ENCODE measurements at regions not wholly inside any gene's neighbourhood (a gene's known extent, or its start where the extent isn't known, plus 50 kb on each side); places are given as distances from the start of the nearest gene placed in this dataset.

DNA sequence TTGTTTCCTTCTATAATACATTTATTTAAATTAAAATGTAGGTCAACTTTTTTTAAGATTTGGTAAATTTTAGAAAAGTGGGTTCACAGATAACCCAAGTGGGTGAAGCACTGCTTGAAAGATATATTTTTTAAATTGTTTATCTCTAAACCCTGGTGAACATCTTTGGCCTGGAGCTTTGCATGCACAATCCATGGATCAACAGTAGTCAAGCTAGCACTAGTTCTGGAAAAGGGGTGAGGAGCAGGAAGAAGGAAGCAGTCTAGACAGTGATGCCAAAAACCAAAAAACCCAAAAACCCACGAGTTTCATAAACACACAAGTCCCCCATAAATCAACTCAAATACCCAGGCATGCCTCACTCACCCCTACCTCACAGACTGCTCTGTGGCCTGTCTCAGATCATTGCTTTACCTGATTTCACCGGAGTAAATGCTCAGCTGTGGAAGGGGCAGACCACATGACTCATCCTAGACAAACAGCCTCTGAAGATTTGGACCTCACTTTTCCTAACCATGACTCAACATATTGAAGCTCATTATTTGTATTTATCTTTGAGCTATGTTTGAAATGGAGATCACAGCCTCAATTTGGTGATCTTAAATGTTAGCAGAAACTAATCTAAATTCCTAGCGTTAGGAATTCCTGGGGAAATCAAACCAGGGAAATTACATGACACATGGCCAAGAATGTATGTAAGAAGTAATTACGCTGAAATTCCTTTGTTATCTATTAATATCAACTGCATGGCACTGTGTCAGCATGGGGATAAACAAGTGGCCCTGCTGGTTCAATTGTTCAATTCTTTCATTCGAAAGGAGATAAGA is 149.6 kb downstream of the ZNF608 start (continued):
- TF ChIP-seq GLI2 (tag by site-specific recombination; IDR thresholded peaks at IDR 0.05; ENCODE audit: borderline replicate concordance, low read depth) (no peak), ZNF561 (tag by site-specific recombination; IDR thresholded peaks at IDR 0.05; ENCODE audit: borderline replicate concordance) (no peak), ZNF596 (tag by site-specific recombination; IDR thresholded peaks at IDR 0.05) (no peak), RBAK (tag by site-specific recombination; IDR thresholded peaks at IDR 0.05) (no peak), ZSCAN16 (tag by site-specific recombination; IDR thresholded peaks at IDR 0.05) (no peak), ZNF426 (tag by site-specific recombination; IDR thresholded peaks at IDR 0.05) (no peak), ZNF510 (tag by site-specific recombination; IDR thresholded peaks at IDR 0.05; ENCODE audit: insufficient replicate concordance) (no peak), ZNF202 (tag by site-specific recombination; IDR thresholded peaks at IDR 0.05; ENCODE audit: borderline replicate concordance) (no peak), KLF16 (tag by site-specific recombination; IDR thresholded peaks at IDR 0.05) (no peak), MYNN (tag by site-specific recombination; IDR thresholded peaks at IDR 0.05; ENCODE audit: borderline replicate concordance) (no peak), ZNF549 (tag by site-specific recombination; IDR thresholded peaks at IDR 0.05) (no peak), ZNF2 (tag by site-specific recombination; IDR thresholded peaks at IDR 0.05) (no peak), ZNF175 (tag by site-specific recombination; IDR thresholded peaks at IDR 0.05) (no peak), ZNF239 (tag by site-specific recombination; IDR thresholded peaks at IDR 0.05) (no peak), ZNF585B (tag by site-specific recombination; IDR thresholded peaks at IDR 0.05) (no peak), ZNF148 (tag by site-specific recombination; IDR thresholded peaks at IDR 0.05; ENCODE audit: borderline replicate concordance) (no peak), ZNF621 (tag by site-specific recombination; IDR thresholded peaks at IDR 0.05) (no peak), YY2 (tag by site-specific recombination; IDR thresholded peaks at IDR 0.05) (no peak), ZNF626 (tag by site-specific recombination; IDR thresholded peaks at IDR 0.05) (no peak), KLF10 (tag by site-specific recombination; IDR thresholded peaks at IDR 0.05) (no peak)
- TF ChIP-seq, protein P1, sequence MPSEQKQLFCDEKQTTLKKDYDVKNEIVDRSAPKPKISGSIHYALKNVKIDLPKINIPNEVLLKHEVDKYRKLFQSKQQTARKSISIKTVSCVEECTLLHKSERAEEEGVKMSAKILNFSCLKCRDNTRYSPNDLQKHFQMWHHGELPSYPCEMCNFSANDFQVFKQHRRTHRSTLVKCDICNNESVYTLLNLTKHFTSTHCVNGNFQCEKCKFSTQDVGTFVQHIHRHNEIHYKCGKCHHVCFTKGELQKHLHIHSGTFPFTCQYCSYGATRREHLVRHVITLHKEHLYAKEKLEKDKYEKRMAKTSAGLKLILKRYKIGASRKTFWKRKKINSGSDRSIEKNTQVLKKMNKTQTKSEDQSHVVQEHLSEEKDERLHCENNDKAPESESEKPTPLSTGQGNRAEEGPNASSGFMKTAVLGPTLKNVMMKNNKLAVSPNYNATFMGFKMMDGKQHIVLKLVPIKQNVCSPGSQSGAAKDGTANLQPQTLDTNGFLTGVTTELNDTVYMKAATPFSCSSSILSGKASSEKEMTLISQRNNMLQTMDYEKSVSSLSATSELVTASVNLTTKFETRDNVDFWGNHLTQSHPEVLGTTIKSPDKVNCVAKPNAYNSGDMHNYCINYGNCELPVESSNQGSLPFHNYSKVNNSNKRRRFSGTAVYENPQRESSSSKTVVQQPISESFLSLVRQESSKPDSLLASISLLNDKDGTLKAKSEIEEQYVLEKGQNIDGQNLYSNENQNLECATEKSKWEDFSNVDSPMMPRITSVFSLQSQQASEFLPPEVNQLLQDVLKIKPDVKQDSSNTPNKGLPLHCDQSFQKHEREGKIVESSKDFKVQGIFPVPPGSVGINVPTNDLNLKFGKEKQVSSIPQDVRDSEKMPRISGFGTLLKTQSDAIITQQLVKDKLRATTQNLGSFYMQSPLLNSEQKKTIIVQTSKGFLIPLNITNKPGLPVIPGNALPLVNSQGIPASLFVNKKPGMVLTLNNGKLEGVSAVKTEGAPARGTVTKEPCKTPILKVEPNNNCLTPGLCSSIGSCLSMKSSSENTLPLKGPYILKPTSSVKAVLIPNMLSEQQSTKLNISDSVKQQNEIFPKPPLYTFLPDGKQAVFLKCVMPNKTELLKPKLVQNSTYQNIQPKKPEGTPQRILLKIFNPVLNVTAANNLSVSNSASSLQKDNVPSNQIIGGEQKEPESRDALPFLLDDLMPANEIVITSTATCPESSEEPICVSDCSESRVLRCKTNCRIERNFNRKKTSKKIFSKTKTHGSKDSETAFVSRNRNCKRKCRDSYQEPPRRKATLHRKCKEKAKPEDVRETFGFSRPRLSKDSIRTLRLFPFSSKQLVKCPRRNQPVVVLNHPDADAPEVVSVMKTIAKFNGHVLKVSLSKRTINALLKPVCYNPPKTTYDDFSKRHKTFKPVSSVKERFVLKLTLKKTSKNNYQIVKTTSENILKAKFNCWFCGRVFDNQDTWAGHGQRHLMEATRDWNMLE (tag by site-specific recombination; conservative IDR thresholded peaks at IDR 0.05; ENCODE audit: low read depth), result peak; percentile 31; the same call in 1 of the 2 replicates
- TF ChIP-seq, protein P2, sequence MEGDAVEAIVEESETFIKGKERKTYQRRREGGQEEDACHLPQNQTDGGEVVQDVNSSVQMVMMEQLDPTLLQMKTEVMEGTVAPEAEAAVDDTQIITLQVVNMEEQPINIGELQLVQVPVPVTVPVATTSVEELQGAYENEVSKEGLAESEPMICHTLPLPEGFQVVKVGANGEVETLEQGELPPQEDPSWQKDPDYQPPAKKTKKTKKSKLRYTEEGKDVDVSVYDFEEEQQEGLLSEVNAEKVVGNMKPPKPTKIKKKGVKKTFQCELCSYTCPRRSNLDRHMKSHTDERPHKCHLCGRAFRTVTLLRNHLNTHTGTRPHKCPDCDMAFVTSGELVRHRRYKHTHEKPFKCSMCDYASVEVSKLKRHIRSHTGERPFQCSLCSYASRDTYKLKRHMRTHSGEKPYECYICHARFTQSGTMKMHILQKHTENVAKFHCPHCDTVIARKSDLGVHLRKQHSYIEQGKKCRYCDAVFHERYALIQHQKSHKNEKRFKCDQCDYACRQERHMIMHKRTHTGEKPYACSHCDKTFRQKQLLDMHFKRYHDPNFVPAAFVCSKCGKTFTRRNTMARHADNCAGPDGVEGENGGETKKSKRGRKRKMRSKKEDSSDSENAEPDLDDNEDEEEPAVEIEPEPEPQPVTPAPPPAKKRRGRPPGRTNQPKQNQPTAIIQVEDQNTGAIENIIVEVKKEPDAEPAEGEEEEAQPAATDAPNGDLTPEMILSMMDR (tag by site-specific recombination; IDR thresholded peaks at IDR 0.05), result no peak
- TF ChIP-seq, protein P3, sequence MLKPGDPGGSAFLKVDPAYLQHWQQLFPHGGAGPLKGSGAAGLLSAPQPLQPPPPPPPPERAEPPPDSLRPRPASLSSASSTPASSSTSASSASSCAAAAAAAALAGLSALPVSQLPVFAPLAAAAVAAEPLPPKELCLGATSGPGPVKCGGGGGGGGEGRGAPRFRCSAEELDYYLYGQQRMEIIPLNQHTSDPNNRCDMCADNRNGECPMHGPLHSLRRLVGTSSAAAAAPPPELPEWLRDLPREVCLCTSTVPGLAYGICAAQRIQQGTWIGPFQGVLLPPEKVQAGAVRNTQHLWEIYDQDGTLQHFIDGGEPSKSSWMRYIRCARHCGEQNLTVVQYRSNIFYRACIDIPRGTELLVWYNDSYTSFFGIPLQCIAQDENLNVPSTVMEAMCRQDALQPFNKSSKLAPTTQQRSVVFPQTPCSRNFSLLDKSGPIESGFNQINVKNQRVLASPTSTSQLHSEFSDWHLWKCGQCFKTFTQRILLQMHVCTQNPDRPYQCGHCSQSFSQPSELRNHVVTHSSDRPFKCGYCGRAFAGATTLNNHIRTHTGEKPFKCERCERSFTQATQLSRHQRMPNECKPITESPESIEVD (tag by site-specific recombination; IDR thresholded peaks at IDR 0.05), result peak; percentile 26; the same call in 1 of the 2 replicates
- TF ChIP-seq, protein P4, sequence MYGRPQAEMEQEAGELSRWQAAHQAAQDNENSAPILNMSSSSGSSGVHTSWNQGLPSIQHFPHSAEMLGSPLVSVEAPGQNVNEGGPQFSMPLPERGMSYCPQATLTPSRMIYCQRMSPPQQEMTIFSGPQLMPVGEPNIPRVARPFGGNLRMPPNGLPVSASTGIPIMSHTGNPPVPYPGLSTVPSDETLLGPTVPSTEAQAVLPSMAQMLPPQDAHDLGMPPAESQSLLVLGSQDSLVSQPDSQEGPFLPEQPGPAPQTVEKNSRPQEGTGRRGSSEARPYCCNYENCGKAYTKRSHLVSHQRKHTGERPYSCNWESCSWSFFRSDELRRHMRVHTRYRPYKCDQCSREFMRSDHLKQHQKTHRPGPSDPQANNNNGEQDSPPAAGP (tag by site-specific recombination; IDR thresholded peaks at IDR 0.05), result no peak
- TF ChIP-seq, protein P5, sequence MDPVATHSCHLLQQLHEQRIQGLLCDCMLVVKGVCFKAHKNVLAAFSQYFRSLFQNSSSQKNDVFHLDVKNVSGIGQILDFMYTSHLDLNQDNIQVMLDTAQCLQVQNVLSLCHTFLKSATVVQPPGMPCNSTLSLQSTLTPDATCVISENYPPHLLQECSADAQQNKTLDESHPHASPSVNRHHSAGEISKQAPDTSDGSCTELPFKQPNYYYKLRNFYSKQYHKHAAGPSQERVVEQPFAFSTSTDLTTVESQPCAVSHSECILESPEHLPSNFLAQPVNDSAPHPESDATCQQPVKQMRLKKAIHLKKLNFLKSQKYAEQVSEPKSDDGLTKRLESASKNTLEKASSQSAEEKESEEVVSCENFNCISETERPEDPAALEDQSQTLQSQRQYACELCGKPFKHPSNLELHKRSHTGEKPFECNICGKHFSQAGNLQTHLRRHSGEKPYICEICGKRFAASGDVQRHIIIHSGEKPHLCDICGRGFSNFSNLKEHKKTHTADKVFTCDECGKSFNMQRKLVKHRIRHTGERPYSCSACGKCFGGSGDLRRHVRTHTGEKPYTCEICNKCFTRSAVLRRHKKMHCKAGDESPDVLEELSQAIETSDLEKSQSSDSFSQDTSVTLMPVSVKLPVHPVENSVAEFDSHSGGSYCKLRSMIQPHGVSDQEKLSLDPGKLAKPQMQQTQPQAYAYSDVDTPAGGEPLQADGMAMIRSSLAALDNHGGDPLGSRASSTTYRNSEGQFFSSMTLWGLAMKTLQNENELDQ (tag by site-specific recombination; IDR thresholded peaks at IDR 0.05; ENCODE audit: low read depth), result no peak

Data from HEK293 (cell line).